ENCODE measurements at regions not wholly inside any gene's neighbourhood (a gene's known extent, or its start where the extent isn't known, plus 50 kb on each side); places are given as distances from the start of the nearest gene placed in this dataset.

- TF ChIP-seq CTCF (IDR thresholded peaks at IDR 0.05), result no peak
Observed at GRCh38 chr6:167441715-167442206, 116.9 kb downstream of the TTLL2 start.

GRCh38 chr6:167442245-167442644 is 117.4 kb downstream of the TTLL2 start:
- no peak for TF ChIP-seq CTCF (IDR thresholded peaks at IDR 0.05)

- no peak for TF ChIP-seq CTCF (IDR thresholded peaks at IDR 0.05)
Observed at GRCh38 chr6:167442796-167443680, 118.2 kb downstream of the TTLL2 start.

GRCh38 chr6:167444602-167445346 is 119.9 kb downstream of the TTLL2 start:
- TF ChIP-seq CTCF (IDR thresholded peaks at IDR 0.05), result no peak

- no peak for TF ChIP-seq CTCF (IDR thresholded peaks at IDR 0.05)
Observed at GRCh38 chr6:167445568-167445967, 120.7 kb downstream of the TTLL2 start.

GRCh38 chr6:167446046-167446445 is 121.2 kb downstream of the TTLL2 start:
- TF ChIP-seq CTCF (IDR thresholded peaks at IDR 0.05), result no peak

- no peak for TF ChIP-seq CTCF (IDR thresholded peaks at IDR 0.05)
Observed at GRCh38 chr6:167446971-167447370, 122.1 kb downstream of the TTLL2 start.

Measured in LNCAP (cell line).